ENCODE measurements at regions not wholly inside any gene's neighbourhood (a gene's known extent, or its start where the extent isn't known, plus 50 kb on each side); places are given as distances from the start of the nearest gene placed in this dataset.

DNA sequence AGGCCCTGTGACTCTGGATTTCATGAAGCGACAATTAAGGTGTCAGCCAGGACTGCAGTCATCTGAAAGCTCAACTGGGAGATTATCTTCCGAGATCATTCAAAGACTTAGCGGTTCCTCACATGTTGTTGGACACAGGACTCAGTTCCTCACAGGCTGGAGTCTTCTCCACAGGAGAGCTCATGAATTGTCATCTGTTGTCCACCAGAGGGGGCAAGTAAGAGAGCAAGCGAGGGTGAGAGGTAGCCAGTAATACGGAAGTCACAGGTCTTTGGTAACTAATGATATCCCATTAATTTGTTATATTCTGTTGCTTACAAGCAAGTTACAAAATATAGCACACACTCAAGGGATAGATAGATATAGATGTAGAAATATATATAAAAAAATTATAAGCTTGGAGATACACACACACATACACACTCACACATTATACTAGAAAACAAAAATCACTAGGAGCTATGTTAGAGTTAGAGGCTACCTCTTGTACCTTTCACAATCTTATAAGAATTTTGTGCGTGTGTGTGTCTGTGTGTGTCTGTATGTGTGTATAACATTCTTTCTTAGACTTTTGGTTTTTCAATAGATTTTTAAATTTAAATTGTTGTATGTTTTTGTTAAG is 1695.3 kb downstream of the BRINP3 start:
- H3F3A ChIP-seq (replicated peaks; ENCODE audit: low read depth): no peaks in the 10 kb centered on the region
- no peaks in the 10 kb centered on the region; the same call in 1 of the 3 replicates for H3K9me3 Mint-ChIP-seq
- no peaks in the 10 kb centered on the region for H3K79me2 ChIP-seq (replicated peaks; ENCODE audit: insufficient read depth)
- no peak overlapping the region for H3K4me3 ChIP-seq
- no peaks in the 10 kb centered on the region for H3K36me3 ChIP-seq (ENCODE audit: insufficient read depth)
- peak; percentile 98 for ATAC-seq
- DNase-seq (ENCODE audit: low spot score): peak; percentile 87
- no peaks in the 10 kb centered on the region for H3K4me1 ChIP-seq (ENCODE audit: insufficient read depth)
- no peak overlapping the region for H3K27ac Mint-ChIP-seq
- H3K4me2 ChIP-seq: no peak overlapping the region
- no peaks in the 10 kb centered on the region for H4K20me1 ChIP-seq (replicated peaks; ENCODE audit: insufficient read depth)
- H3K4me3 Mint-ChIP-seq: no peak overlapping the region
- no peak overlapping the region for H3K27ac ChIP-seq (ENCODE audit: low read depth)
- no peak for TF ChIP-seq CREB1 (CRISPR knock-in tag; IDR thresholded peaks at IDR 0.05; ENCODE audit: low read depth)
- TF ChIP-seq, protein P1, sequence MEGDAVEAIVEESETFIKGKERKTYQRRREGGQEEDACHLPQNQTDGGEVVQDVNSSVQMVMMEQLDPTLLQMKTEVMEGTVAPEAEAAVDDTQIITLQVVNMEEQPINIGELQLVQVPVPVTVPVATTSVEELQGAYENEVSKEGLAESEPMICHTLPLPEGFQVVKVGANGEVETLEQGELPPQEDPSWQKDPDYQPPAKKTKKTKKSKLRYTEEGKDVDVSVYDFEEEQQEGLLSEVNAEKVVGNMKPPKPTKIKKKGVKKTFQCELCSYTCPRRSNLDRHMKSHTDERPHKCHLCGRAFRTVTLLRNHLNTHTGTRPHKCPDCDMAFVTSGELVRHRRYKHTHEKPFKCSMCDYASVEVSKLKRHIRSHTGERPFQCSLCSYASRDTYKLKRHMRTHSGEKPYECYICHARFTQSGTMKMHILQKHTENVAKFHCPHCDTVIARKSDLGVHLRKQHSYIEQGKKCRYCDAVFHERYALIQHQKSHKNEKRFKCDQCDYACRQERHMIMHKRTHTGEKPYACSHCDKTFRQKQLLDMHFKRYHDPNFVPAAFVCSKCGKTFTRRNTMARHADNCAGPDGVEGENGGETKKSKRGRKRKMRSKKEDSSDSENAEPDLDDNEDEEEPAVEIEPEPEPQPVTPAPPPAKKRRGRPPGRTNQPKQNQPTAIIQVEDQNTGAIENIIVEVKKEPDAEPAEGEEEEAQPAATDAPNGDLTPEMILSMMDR (conservative IDR thresholded peaks at IDR 0.05; ENCODE audit: low read depth in 2 of 2): peak; percentile 76 to 83
- H3K4me1 Mint-ChIP-seq: no peaks in the 10 kb centered on the region
- no peaks in the 10 kb centered on the region for H3K27me3 ChIP-seq (ENCODE audit: insufficient read depth)
- H3K9me2 ChIP-seq (ENCODE audit: insufficient read depth): no peaks in the 10 kb centered on the region
- H3K36me3 Mint-ChIP-seq (ENCODE audit: low read depth): no peaks in the 10 kb centered on the region
- no peaks in the 10 kb centered on the region for H3K27me3 Mint-ChIP-seq (ENCODE audit: insufficient read depth, low read depth, poor library complexity)
- no peak overlapping the region for H2AFZ ChIP-seq

DNA sequence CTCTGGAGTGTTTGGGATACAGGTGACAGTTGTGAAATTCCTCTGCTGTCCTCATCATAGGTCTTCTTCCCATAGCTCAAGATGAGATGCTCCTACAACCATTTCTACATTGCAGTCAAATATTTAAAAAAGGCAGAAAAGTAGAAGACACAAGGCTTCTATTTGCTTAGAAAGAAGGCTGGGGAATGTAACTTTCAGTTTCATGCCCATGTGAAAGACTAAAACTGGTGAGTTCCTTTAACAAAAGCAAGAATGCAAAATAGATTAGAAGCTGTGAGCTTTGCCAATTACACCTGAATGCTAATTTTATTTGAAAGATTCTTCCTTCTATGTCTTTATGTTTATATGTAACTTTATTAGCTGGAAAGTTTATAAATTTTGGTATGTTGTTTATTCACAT is 1682.7 kb downstream of the BRINP3 start:
- Mint-ChIP-seq H3K36me3 (ENCODE audit: low read depth) (no peaks in the 10 kb centered on the region; the same call in 2 of the 3 replicates), H3K27me3 (ENCODE audit: insufficient read depth, low read depth, poor library complexity) (no peaks in the 10 kb centered on the region), H3K4me1 (no peaks in the 10 kb centered on the region), H3K4me3 (no peak overlapping the region), H3K27ac (no peak overlapping the region), H3K9me3 (peaks cover 9% of the 10 kb centered on the region; the same call in 2 of the 3 replicates)
- H3K79me2 ChIP-seq (replicated peaks; ENCODE audit: insufficient read depth): no peaks in the 10 kb centered on the region
- ATAC-seq (no peak), DNase-seq (ENCODE audit: low spot score) (no peak)
- H3F3A ChIP-seq (replicated peaks; ENCODE audit: low read depth): no peaks in the 10 kb centered on the region
- no peaks in the 10 kb centered on the region for H3K4me1 ChIP-seq (ENCODE audit: insufficient read depth)
- H3K4me2 ChIP-seq: no peak overlapping the region
- no peaks in the 10 kb centered on the region for H3K27me3 ChIP-seq (ENCODE audit: insufficient read depth)
- H3K4me3 ChIP-seq: no peak overlapping the region
- no peaks in the 10 kb centered on the region for H3K9me2 ChIP-seq (ENCODE audit: insufficient read depth)
- no peaks in the 10 kb centered on the region for H4K20me1 ChIP-seq (replicated peaks; ENCODE audit: insufficient read depth)
- no peak overlapping the region for H3K27ac ChIP-seq (ENCODE audit: low read depth)
- no peak overlapping the region for H2AFZ ChIP-seq
- no peaks in the 10 kb centered on the region for H3K36me3 ChIP-seq (ENCODE audit: insufficient read depth)
- TF ChIP-seq EZH2phosphoT487 (IDR thresholded peaks at IDR 0.05; ENCODE audit: unreplicated experiment) (no peak), ZNF114 (CRISPR knock-in tag; IDR thresholded peaks at IDR 0.05) (no peak), CREB1 (CRISPR knock-in tag; IDR thresholded peaks at IDR 0.05; ENCODE audit: low read depth) (no peak), EZH2 (IDR thresholded peaks at IDR 0.05; ENCODE audit: low read depth, unreplicated experiment) (no peak), REST (IDR thresholded peaks at IDR 0.05; ENCODE audit: unreplicated experiment) (no peak), ZNF331 (CRISPR knock-in tag; IDR thresholded peaks at IDR 0.05; ENCODE audit: low read depth) (no peak)
- TF ChIP-seq, protein P1 (conservative IDR thresholded peaks at IDR 0.05; ENCODE audit: low read depth in 2 of 2): no peak

Data from GM23338 (cell line).